ENCODE measurements at regions not wholly inside any gene's neighbourhood (a gene's known extent, or its start where the extent isn't known, plus 50 kb on each side); places are given as distances from the start of the nearest gene placed in this dataset.

GRCh38 chr7:106187613-106188350, 75.7 kb upstream of the SYPL1 start:
- H3K4me3 ChIP-seq (ENCODE audit: extremely low read depth in 1 of 4, insufficient read depth in 2 of 4, low read depth in 3 of 4, low read length in 4 of 4) = no peak overlapping the region
- no peak overlapping the region for H2BK5ac ChIP-seq (ENCODE audit: low read depth, low read length)
- no peaks in the 10 kb centered on the region for H3K23me2 ChIP-seq (ENCODE audit: low read depth, low read length)
- H2BK120ac ChIP-seq (replicated peaks; ENCODE audit: low read depth, low read length) = no peak overlapping the region
- DNase-seq (ENCODE audit: low read depth in 1 of 2, low spot score in 2 of 2) = no peak
- WGBS, 2 experiments (ENCODE audit: extremely low coverage in 1 of 2, insufficient coverage in 1 of 2, insufficient read length in 1 of 2, insufficient replicate concordance in 2 of 2, low coverage in 1 of 2, low lambda C conversion rate in 2 of 2, missing lambda C conversion rate in 1 of 2) = 87% methylated on average over 9 of the region's 9 CpGs; no CpG with 5 or more reads in 1 of the 2 experiments
- H3K14ac ChIP-seq (ENCODE audit: insufficient read length) = no peak overlapping the region
- ChIA-PET POLR2A (ENCODE audit: partially characterized antibody) (no interaction called here), CTCF (ENCODE audit: partially characterized antibody) (interaction anchor here (0.6 kb wide), 1 partner anchor 36 kb away, joined by 3 read pairs; no protein-coding TSS in a partner anchor)
- no peak overlapping the region for H3K4ac ChIP-seq (replicated peaks; ENCODE audit: insufficient read length, low read depth, low read length)
- H2BK15ac ChIP-seq (ENCODE audit: low read length) = no peak overlapping the region
- H3K18ac ChIP-seq (ENCODE audit: extremely low read depth, low read length) = no peak overlapping the region
- no peak overlapping the region for H2AK5ac ChIP-seq (ENCODE audit: low read depth, low read length)
- H3K27ac ChIP-seq (ENCODE audit: low read depth, low read length) = no peak overlapping the region
- H3K9me3 ChIP-seq (ENCODE audit: insufficient read depth in 2 of 2, low read depth in 1 of 2, low read length in 1 of 2) = no peaks in the 10 kb centered on the region
- H2AFZ ChIP-seq (ENCODE audit: low read length) = no peak overlapping the region
- TF ChIP-seq SP4 (IDR thresholded peaks at IDR 0.05; ENCODE audit: low read length) (no peak), FOSL1 (IDR thresholded peaks at IDR 0.05; ENCODE audit: insufficient read depth, low read depth, low read length) (no peak), NANOG (IDR thresholded peaks at IDR 0.05; ENCODE audit: insufficient read depth, low read depth, low read length, poor library complexity, severe bottlenecking) (no peak)
- H2BK20ac ChIP-seq (ENCODE audit: low read length) = no peak overlapping the region
- no peak overlapping the region for H3K23ac ChIP-seq (ENCODE audit: insufficient read length)
- H3K79me1 ChIP-seq (ENCODE audit: low read depth, low read length) = no peaks in the 10 kb centered on the region
- H3K9ac ChIP-seq (replicated peaks in 1 of 4; ENCODE audit: extremely low read depth in 1 of 4, low read depth in 3 of 4, low read length in 3 of 4) = no peak overlapping the region
- no peaks in the 10 kb centered on the region for H4K20me1 ChIP-seq (replicated peaks in 1 of 2; ENCODE audit: control insufficient read depth in 1 of 2, insufficient read depth in 2 of 2, low read length in 2 of 2)
- no peaks in the 10 kb centered on the region for H3K36me3 ChIP-seq (ENCODE audit: control insufficient read depth in 2 of 4, insufficient read depth in 4 of 4, low read length in 3 of 4)
- no peak for FAIRE-seq
- no peak overlapping the region for H3K56ac ChIP-seq (replicated peaks; ENCODE audit: insufficient read length, low read depth, low read length)
- no peak overlapping the region for H4K91ac ChIP-seq (replicated peaks; ENCODE audit: insufficient read length, low read length)
- no peak overlapping the region for H3K4me2 ChIP-seq (ENCODE audit: insufficient read depth in 1 of 2, low read depth in 2 of 2, low read length in 2 of 2)
- no peak overlapping the region for H2BK12ac ChIP-seq (ENCODE audit: low read depth, low read length)
- H3K27me3 ChIP-seq (replicated peaks in 1 of 4; ENCODE audit: control insufficient read depth in 3 of 4, extremely low read depth in 1 of 4, insufficient read depth in 3 of 4, low read length in 3 of 4) = no peaks in the 10 kb centered on the region
- no peaks in the 10 kb centered on the region for H3K79me2 ChIP-seq (ENCODE audit: control insufficient read depth in 1 of 2, insufficient read depth in 2 of 2, low read length in 2 of 2)
- H4K5ac ChIP-seq (ENCODE audit: insufficient read length, low read depth, low read length) = no peak overlapping the region
- H3K4me1 ChIP-seq (replicated peaks in 1 of 4; ENCODE audit: control insufficient read depth in 3 of 4, insufficient read depth in 4 of 4, low read length in 3 of 4) = no peaks in the 10 kb centered on the region
- no peak overlapping the region for H4K8ac ChIP-seq (ENCODE audit: extremely low read depth, insufficient read depth, low read length)

All from H1 (cell line).